Thyroid gland (tissue), 4 donors: ENCODE measurements at regions not wholly inside any gene's neighbourhood (a gene's known extent, or its start where the extent isn't known, plus 50 kb on each side); places are given as distances from the start of the nearest gene placed in this dataset.

Source experiments
- DNase-seq, 2 donors: peaks; one replicate each; pipeline ENCODE4 v3.0.0-alpha.2; 2019
- H3K27ac ChIP-seq, 3 donors: fragments of 200-600 bp; sonication (generic); 1 replicate in 2 of 3; 2 replicates in 1 of 3; pipeline ENCODE4 v1.5.1; 2016 to 2019; ENCODE audit warnings: mild to moderate bottlenecking in 1 of 3, moderate library complexity in 1 of 3
- H3K27me3 ChIP-seq: fragments of 200-600 bp; sonication (generic); one replicate; pipeline ENCODE4 v1.5.1; 2019
- H3K36me3 ChIP-seq, 2 donors: fragments of 200-600 bp; sonication (generic); one replicate each; pipeline ENCODE4 v1.5.1; 2016 to 2019
- H3K4me1 ChIP-seq, 2 donors: fragments of 200-600 bp; sonication (generic); one replicate each; pipeline ENCODE4 v1.5.1; 2017 to 2019
- H3K4me3 ChIP-seq, 3 donors: fragments of 200-600 bp; sonication (generic); replicated peaks in 1 of 3; 1 replicate in 2 of 3; 2 replicates in 1 of 3; pipeline ENCODE4 v1.5.1; 2016; ENCODE audit warnings: mild to moderate bottlenecking in 1 of 3
- H3K9me3 ChIP-seq: fragments of 200-600 bp; sonication (generic); one replicate; pipeline ENCODE4 v1.5.1; 2017
- POLR2A ChIP-seq, 2 donors: fragments of 450-650 bp; IDR thresholded peaks; one replicate each; pipeline ENCODE4 v1.6.1; 2017; ENCODE audit warnings: antibody characterized with exemption in 2 of 2, mild to moderate bottlenecking in 2 of 2, moderate library complexity in 1 of 2
- WGBS, 2 donors: methylation state at CpG; one replicate each; pipeline ENCODE4 v1.1.5; 2017; 5-methylcytosine and 5-hydroxymethylcytosine counted together
- intact Hi-C: fragments of 100-400 bp; cut with DNase I; formaldehyde crosslinking; loops from one replicate; pipeline ENCODE4 v1.15.1; 2023
- TF ChIP-seq, protein P1 (sequence below), 6 experiments: fragments of 200-600 bp in 3 of 6; fragments of 450-650 bp in 3 of 6; sonication (generic) in 3 of 6; IDR thresholded peaks; one replicate each; pipeline ENCODE4 v1.5.1; 2016 to 2019; ENCODE audit warnings: antibody characterized with exemption in 6 of 6, mild to moderate bottlenecking in 2 of 6, inconsistent platforms in 1 of 6, moderate library complexity in 1 of 6

DNA sequence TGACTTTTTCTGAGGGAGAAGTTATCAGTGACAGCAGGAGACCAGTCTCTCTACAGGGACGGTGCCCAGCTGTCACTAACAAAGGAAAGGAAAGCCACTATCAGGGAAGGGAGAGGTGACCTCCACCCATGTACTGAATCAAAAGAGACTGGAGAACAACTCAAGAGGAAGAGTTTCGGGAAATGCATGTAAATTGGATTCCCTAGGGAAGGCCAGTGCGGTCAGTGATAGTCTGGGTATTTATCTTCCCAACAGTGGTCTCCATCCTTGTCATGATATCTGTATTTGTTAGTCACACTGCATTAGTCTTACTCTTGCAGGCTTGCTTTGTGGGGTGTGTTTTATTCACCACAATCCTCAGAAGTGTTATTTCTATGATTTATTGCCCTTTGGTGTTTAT lies 193.4 kb upstream of the KIRREL3 start:
- DNase-seq, result no peak
- Histone ChIP-seq H3K4me1 (no peaks in the 10 kb centered on the region), H3K27me3 (no peaks in the 10 kb centered on the region), H3K4me3 (no peak overlapping the region), H3K27ac (no peak overlapping the region), H3K36me3 (no peaks in the 10 kb centered on the region), H3K9me3 (no peaks in the 10 kb centered on the region)
- intact Hi-C loops, result no loop called here
- 48 to 51% methylated on average over 3 of the region's 3 CpGs for WGBS, 2 donors
- TF ChIP-seq, protein P1, sequence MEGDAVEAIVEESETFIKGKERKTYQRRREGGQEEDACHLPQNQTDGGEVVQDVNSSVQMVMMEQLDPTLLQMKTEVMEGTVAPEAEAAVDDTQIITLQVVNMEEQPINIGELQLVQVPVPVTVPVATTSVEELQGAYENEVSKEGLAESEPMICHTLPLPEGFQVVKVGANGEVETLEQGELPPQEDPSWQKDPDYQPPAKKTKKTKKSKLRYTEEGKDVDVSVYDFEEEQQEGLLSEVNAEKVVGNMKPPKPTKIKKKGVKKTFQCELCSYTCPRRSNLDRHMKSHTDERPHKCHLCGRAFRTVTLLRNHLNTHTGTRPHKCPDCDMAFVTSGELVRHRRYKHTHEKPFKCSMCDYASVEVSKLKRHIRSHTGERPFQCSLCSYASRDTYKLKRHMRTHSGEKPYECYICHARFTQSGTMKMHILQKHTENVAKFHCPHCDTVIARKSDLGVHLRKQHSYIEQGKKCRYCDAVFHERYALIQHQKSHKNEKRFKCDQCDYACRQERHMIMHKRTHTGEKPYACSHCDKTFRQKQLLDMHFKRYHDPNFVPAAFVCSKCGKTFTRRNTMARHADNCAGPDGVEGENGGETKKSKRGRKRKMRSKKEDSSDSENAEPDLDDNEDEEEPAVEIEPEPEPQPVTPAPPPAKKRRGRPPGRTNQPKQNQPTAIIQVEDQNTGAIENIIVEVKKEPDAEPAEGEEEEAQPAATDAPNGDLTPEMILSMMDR (IDR thresholded peaks at IDR 0.05), result no peak
- TF ChIP-seq POLR2A (IDR thresholded peaks at IDR 0.05), result no peak

DNA sequence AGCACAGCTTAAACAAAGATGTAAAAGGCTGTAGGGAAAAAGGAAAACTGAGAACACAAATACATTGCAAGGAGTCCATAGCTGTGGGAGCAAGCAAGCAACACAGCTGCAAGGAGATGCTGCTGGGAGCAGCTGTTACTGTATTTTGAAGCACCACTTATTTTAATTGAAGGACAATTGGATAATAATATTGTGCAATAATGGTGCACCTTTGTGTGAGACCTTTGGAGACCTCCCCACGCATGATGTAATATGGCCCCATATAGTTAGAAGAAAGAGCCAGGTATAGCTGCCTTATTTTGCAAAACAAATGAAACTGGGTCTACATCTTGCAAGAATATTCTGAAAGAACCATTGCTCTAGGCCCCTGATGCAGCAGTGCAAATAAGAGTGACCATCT lies 191.1 kb upstream of the KIRREL3 start:
- Histone ChIP-seq H3K27ac (no peak overlapping the region), H3K4me3 (no peak overlapping the region), H3K9me3 (no peaks in the 10 kb centered on the region), H3K36me3 (no peaks in the 10 kb centered on the region), H3K27me3 (no peaks in the 10 kb centered on the region), H3K4me1 (no peaks in the 10 kb centered on the region)
- no peak for DNase-seq
- 95 to 96% methylated on average over 1 of the region's 1 CpG for WGBS, 2 donors
- intact Hi-C loops, result no loop called here
- TF ChIP-seq, protein P1 (IDR thresholded peaks at IDR 0.05), result no peak
- TF ChIP-seq POLR2A (IDR thresholded peaks at IDR 0.05), result no peak

DNA sequence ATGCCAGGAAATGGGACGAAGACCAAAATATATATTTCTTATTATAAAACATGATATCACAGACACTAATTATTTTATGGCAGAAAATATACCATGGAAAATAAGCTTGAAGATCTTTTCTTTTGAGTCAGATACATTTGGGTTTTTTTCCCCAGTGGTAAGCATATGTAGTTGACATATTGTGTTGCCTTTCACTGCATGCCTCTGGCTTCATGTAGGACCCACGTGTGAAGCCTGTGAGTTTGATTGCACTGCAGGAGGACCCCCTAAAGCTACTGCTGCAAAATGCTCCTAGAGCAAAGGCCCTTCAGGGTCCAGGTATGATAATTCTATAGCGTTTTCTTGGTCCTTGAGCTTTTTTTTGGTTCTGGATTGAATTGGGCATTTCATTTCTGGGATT lies 190.7 kb upstream of the KIRREL3 start:
- Histone ChIP-seq H3K4me3 (no peak overlapping the region), H3K36me3 (no peaks in the 10 kb centered on the region), H3K27me3 (no peaks in the 10 kb centered on the region), H3K27ac (no peak overlapping the region), H3K9me3 (no peaks in the 10 kb centered on the region), H3K4me1 (no peaks in the 10 kb centered on the region)
- no peak for TF ChIP-seq POLR2A (IDR thresholded peaks at IDR 0.05)
- TF ChIP-seq, protein P1 (IDR thresholded peaks at IDR 0.05), result no peak
- intact Hi-C loops, result no loop called here
- DNase-seq, result no peak
- 66 to 69% methylated on average over 3 of the region's 3 CpGs for WGBS, 2 donors

DNA sequence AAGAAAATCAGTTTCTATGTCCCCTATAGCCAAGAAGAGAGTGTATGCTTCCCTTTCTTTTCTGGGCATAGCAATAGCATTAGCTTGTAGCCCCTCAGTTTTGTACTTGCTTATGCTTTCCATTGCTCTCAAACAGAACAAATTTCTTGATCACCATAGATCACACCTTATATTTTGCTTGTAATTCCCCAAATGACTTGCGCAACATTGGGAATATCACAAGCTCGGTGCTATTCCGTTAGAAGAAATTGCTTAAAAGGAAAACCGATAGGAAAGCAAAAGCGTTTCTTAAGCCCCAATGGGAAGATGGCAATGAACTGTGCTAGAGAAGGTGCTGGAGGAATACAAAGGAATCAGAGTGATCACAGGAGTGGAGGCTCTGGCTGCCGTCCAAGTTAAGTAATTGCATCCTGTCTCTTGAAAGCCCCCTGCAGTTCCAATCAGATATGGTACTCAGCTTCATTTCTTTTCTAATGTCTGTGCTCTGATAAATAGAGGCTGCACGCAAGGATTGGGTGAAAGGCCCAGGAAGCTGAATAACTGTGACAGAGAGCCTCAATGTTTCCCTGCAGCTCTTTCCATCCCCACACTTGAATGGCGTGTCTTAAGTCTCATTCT lies 182.1 kb upstream of the KIRREL3 start:
- H3K36me3 ChIP-seq, result no peaks in the 10 kb centered on the region
- no peaks in the 10 kb centered on the region for H3K27me3 ChIP-seq

DNA sequence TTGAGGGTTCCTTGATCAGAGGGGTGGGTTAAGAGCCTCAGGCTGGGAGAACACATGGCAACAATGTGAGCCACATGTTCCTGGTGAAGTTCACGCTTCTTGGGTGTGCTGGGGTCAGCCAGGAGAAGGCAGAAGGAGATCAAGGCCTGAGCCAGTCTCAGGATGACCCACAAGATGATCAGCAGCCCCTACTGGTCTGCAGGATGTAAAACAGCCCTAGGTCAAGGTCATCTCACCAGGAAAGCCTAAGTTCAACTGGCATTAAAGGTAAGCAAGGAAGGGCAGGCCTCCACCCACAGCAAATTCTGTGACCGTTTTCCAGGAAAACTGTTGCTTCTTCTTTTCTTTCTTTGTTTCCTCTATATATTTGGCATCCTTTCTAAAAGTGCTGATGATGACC lies 156.7 kb upstream of the KIRREL3 start:
- Histone ChIP-seq H3K4me3 (no peak overlapping the region), H3K36me3 (no peaks in the 10 kb centered on the region), H3K4me1 (no peaks in the 10 kb centered on the region), H3K27ac (no peak overlapping the region), H3K27me3 (no peaks in the 10 kb centered on the region), H3K9me3 (no peaks in the 10 kb centered on the region)
- DNase-seq, result no peak
- TF ChIP-seq, protein P1 (IDR thresholded peaks at IDR 0.05), result no peak
- no peak for TF ChIP-seq POLR2A (IDR thresholded peaks at IDR 0.05)
- intact Hi-C loops, result no loop called here
- WGBS, 2 donors, result 83 to 84% methylated on average over 2 of the region's 2 CpGs

More for the DNA sequence above, 182.1 kb upstream of the KIRREL3 start:
- H3K4me1 ChIP-seq, result no peaks in the 10 kb centered on the region
- WGBS, 2 donors, result 66% methylated on average over 8 of the region's 8 CpGs
- H3K4me3 ChIP-seq, result no peak overlapping the region
- DNase-seq, result no peak
- TF ChIP-seq POLR2A (IDR thresholded peaks at IDR 0.05), result no peak
- TF ChIP-seq, protein P1 (IDR thresholded peaks at IDR 0.05), result no peak
- no peaks in the 10 kb centered on the region for H3K9me3 ChIP-seq
- intact Hi-C loops, result no loop called here
- no peak overlapping the region for H3K27ac ChIP-seq
